Left ventricle myocardium inferior (tissue), 1 donor: ENCODE measurements at regions not wholly inside any gene's neighbourhood (a gene's known extent, or its start where the extent isn't known, plus 50 kb on each side); places are given as distances from the start of the nearest gene placed in this dataset.
A peak's percentile ranks its signal among the peaks of the same experiment; 100 is the strongest.

ENCODE experiments used
- DNase-seq: peaks from one replicate; pipeline ENCODE4 v3.0.0-alpha.2; 2020
- H3K27ac ChIP-seq: fragments of 200-600 bp; replicated peaks from 2 replicates; pipeline ENCODE4 v1.8.0; 2021
- H3K27me3 ChIP-seq: fragments of 200-600 bp; 2 replicates; pipeline ENCODE4 v1.8.0; 2021; ENCODE audit warnings: low read depth
- H3K36me3 ChIP-seq: fragments of 200-600 bp; 2 replicates; pipeline ENCODE4 v1.8.0; 2021
- H3K4me1 ChIP-seq: fragments of 200-600 bp; 2 replicates; pipeline ENCODE4 v1.8.0; 2021
- H3K4me3 ChIP-seq: fragments of 200-600 bp; 2 replicates; pipeline ENCODE4 v1.8.0; 2021; ENCODE audit warnings: mild to moderate bottlenecking, moderate library complexity
- H3K9me3 ChIP-seq: fragments of 200-600 bp; replicated peaks from 2 replicates; pipeline ENCODE4 v1.8.0; 2021
- intact Hi-C: fragments of 100-400 bp; cut with micrococcal nuclease; formaldehyde crosslinking; loops from one replicate; pipeline ENCODE4 v1.11.0; 2022
- TF ChIP-seq, protein P1 (sequence below): fragments of 200-600 bp; IDR thresholded peaks from 2 replicates; pipeline ENCODE4 v1.8.0; 2021; ENCODE audit warnings: antibody characterized with exemption, mild to moderate bottlenecking, borderline replicate concordance
- donor health status: DM: no; HTN: yes; CAD: no; lungs with severe emphysema.

DNA sequence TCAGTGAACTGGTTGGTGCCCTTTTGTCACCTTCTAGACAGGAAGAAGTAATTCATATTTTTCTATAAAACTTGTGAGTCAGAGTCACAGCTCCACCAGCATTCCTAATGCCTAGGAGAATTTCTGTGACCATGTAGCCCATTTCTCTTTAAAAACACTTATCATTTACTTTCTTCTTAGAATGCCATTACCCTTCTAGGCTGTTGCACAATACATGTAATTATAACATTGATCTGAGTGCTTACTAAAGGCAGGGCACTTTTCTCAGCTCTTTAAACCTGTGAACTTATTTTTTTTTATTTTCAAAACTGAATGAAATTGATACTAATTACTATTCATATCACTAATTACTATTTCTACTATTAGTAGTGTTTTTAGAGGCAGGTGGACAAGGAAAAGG, 373.7 kb downstream of the TLE4 start:
- H3K4me1 ChIP-seq: peaks cover 1% of the 10 kb centered on the region
- no peak for DNase-seq
- H3K9me3 ChIP-seq: no peaks in the 10 kb centered on the region
- no peaks in the 10 kb centered on the region for H3K27me3 ChIP-seq
- TF ChIP-seq, protein P1, sequence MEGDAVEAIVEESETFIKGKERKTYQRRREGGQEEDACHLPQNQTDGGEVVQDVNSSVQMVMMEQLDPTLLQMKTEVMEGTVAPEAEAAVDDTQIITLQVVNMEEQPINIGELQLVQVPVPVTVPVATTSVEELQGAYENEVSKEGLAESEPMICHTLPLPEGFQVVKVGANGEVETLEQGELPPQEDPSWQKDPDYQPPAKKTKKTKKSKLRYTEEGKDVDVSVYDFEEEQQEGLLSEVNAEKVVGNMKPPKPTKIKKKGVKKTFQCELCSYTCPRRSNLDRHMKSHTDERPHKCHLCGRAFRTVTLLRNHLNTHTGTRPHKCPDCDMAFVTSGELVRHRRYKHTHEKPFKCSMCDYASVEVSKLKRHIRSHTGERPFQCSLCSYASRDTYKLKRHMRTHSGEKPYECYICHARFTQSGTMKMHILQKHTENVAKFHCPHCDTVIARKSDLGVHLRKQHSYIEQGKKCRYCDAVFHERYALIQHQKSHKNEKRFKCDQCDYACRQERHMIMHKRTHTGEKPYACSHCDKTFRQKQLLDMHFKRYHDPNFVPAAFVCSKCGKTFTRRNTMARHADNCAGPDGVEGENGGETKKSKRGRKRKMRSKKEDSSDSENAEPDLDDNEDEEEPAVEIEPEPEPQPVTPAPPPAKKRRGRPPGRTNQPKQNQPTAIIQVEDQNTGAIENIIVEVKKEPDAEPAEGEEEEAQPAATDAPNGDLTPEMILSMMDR: no peak
- no peaks in the 10 kb centered on the region for H3K36me3 ChIP-seq
- no peak overlapping the region for H3K4me3 ChIP-seq
- intact Hi-C loops: no loop called here
- H3K27ac ChIP-seq: no peak overlapping the region

DNA sequence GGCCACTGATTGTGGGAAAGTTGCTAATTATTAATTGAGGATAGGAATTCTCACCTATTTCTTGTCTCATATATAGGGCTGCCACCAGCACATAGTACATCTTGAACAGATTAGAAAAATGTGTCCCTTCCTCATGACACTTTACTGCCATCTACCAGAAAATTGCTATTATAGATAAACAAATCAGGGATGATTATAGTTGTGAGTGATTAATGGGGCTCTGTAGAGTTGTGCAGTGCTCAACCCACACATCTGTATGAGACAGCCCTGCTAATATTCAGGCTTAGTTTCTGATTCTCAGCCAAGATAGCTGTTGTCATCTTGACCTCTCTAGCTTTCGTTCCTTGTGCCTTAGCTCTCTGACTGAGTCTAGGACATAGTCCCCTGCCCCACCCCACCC, 373.3 kb downstream of the TLE4 start:
- TF ChIP-seq, protein P1: no peak
- Histone ChIP-seq H3K27me3 (no peaks in the 10 kb centered on the region), H3K27ac (no peak overlapping the region), H3K36me3 (no peaks in the 10 kb centered on the region), H3K4me3 (no peak overlapping the region), H3K4me1 (peaks cover 6% of the 10 kb centered on the region), H3K9me3 (no peaks in the 10 kb centered on the region)
- intact Hi-C loops: no loop called here
- DNase-seq: no peak

- intact Hi-C loops: no loop called here
- peaks cover 12% of the 10 kb centered on the region for H3K4me1 ChIP-seq
- H3K36me3 ChIP-seq: no peaks in the 10 kb centered on the region
- DNase-seq: no peak
- H3K4me3 ChIP-seq: no peak overlapping the region
- no peaks in the 10 kb centered on the region for H3K9me3 ChIP-seq
- TF ChIP-seq, protein P1: no peak
- no peaks in the 10 kb centered on the region for H3K27me3 ChIP-seq
- peak overlapping the region; percentile 59 for H3K27ac ChIP-seq
These were observed 369.2 kb downstream of the TLE4 start for GRCh38 chr9:79940919-79941318.

DNA sequence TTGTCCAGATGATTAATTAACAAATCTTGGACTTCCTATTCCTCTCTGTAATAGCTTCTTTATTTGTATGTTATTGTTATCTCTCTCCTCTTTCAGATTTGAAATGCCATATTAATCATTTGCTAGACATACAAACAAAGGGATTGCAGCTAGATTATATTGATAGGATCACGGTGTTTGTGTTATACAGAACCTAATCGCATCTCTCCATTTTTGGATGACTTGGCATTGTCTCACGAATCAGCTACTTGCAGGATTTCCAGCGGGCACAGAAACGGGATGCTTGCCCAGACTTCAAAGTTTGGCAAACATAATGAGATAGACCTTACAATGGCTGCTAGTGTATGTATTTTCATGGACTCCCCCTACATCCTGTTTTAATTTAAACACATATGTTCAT, 368.1 kb downstream of the TLE4 start:
- no peak for DNase-seq
- TF ChIP-seq, protein P1: no peak
- Histone ChIP-seq H3K4me1 (peaks cover 12% of the 10 kb centered on the region), H3K27me3 (no peaks in the 10 kb centered on the region), H3K9me3 (no peaks in the 10 kb centered on the region), H3K36me3 (no peaks in the 10 kb centered on the region), H3K27ac (no peak overlapping the region), H3K4me3 (no peak overlapping the region)
- intact Hi-C loops: no loop called here

GRCh38 chr9:79936336-79936735, 364.6 kb downstream of the TLE4 start:
- H3K4me1 ChIP-seq: peaks cover 12% of the 10 kb centered on the region
- no peaks in the 10 kb centered on the region for H3K9me3 ChIP-seq
- TF ChIP-seq, protein P1: no peak
- no peak for DNase-seq
- H3K4me3 ChIP-seq: no peak overlapping the region
- no peak overlapping the region for H3K27ac ChIP-seq
- intact Hi-C loops: no loop called here
- H3K36me3 ChIP-seq: no peaks in the 10 kb centered on the region
- H3K27me3 ChIP-seq: no peaks in the 10 kb centered on the region

- Histone ChIP-seq H3K4me1 (no peaks in the 10 kb centered on the region), H3K27me3 (no peaks in the 10 kb centered on the region), H3K27ac (no peak overlapping the region), H3K36me3 (no peaks in the 10 kb centered on the region), H3K4me3 (no peak overlapping the region), H3K9me3 (no peaks in the 10 kb centered on the region)
- TF ChIP-seq, protein P1: no peak
- intact Hi-C loops: no loop called here
- no peak for DNase-seq
These were observed 357.5 kb downstream of the TLE4 start for GRCh38 chr9:79929285-79929684.
